ENCODE measurements at regions not wholly inside any gene's neighbourhood (a gene's known extent, or its start where the extent isn't known, plus 50 kb on each side); places are given as distances from the start of the nearest gene placed in this dataset.
A peak's percentile ranks its signal among the peaks of the same experiment; 100 is the strongest.

DNA sequence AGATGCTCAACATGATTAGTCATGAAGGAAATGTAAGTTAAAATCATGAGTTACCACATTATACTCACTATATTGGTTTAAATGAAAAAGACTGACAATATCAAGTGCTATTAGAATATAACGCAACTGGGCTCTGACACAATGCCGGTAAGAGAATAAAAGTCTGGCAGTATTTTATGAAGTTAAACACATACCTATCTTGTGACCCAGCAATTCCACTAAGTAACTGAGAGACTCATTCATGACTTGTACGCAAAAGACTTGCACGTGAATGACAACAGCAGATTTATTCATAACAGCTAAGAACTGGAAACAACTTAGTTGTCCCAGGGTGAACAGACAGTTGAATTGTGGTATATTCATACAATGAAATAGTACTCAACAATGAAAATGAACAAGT, 342.1 kb downstream of the SLC4A3 start:
- Histone ChIP-seq H3K27ac (no peak overlapping the region), H3K4me3 (no peak overlapping the region)

- no peak overlapping the region for H3K27ac ChIP-seq
- H3K4me3 ChIP-seq = no peak overlapping the region
Observed at GRCh38 chr2:219973136-219973535, 345.7 kb downstream of the SLC4A3 start.

DNA sequence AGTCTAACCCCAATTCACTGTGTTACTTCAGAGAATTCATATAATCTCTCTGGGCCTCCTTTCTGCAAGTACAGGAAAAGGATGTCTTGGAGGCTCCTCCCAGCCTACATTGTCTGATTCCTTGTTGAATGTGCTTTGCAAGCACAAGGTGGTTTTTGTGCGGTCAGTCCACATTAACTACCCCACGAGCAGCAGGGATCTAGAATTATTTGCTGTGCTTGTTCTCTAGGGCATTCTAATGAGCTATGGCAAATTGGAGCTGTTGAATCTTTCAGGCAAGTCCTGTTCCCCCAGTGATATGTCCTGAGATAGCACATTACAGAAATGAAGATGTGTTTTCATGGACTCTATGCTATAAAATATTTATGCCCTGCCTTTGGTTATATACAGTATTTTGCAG, 349.4 kb downstream of the SLC4A3 start:
- Histone ChIP-seq H3K27ac (no peak overlapping the region), H3K4me3 (no peak overlapping the region)

DNA sequence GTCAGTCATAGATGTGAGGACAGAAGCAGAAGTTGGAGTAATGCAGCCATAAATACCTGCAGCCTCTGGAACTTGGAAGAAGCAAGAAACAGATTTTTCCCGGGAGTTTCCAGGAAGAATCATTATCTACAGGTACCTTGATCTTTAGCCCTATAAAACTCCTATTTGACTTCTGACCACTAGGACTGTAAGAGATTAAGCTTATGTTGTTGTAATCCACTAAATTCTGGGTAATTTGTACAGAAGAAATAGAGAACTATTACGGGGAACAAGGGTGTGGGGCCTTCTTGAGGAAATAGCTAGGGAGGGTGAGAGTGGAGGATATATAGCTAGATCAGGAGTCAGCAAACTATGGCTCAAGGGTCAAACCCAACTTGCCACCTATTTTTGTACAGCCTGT, 353.2 kb downstream of the SLC4A3 start:
- H3K27ac ChIP-seq = no peak overlapping the region
- no peak overlapping the region for H3K4me3 ChIP-seq

GRCh38 chr2:219983836-219984235, 356.4 kb downstream of the SLC4A3 start:
- no peak overlapping the region for H3K27ac ChIP-seq
- no peak overlapping the region for H3K4me3 ChIP-seq

- no peak overlapping the region for H3K27ac ChIP-seq
- no peak overlapping the region for H3K4me3 ChIP-seq
Observed at GRCh38 chr2:219985017-219985416, 357.6 kb downstream of the SLC4A3 start.

DNA sequence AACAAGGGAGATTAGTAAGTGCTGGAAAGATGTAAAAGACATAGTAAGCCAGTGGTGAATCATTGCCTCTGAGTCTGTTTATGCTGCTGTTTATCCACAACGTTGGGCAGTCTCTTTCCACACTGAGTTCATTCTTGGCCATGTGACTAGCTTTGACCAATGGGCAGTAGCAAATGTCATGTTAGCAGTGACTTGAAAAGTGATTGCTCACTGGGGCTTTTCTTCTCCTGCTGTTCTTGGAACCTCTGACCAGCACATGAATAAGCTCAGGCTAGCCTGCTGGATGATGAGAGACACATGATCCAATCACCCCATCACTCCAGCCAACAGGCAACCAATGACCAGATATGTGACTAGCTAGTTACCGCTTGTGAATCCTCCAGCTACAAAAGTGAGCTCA, 360.4 kb downstream of the SLC4A3 start:
- H3K4me3 ChIP-seq = no peak overlapping the region
- H3K27ac ChIP-seq = no peak overlapping the region

GRCh38 chr2:219989744-219990143, 362.3 kb downstream of the SLC4A3 start:
- no peak overlapping the region for H3K4me3 ChIP-seq
- no peak overlapping the region for H3K27ac ChIP-seq

GRCh38 chr2:219991116-219991515, 363.7 kb downstream of the SLC4A3 start:
- H3K4me3 ChIP-seq = no peak overlapping the region
- H3K27ac ChIP-seq = no peak overlapping the region

- H3K27ac ChIP-seq = no peak overlapping the region
- H3K4me3 ChIP-seq = no peak overlapping the region
Observed at GRCh38 chr2:219995399-219995798, 368.0 kb downstream of the SLC4A3 start.

GRCh38 chr2:219995991-219996765, 368.7 kb downstream of the SLC4A3 start:
- Histone ChIP-seq H3K27ac (peak overlapping the region in 4 of 21 experiments; percentile 9 to 63 (median 50)), H3K4me3 (no peak overlapping the region)

DNA sequence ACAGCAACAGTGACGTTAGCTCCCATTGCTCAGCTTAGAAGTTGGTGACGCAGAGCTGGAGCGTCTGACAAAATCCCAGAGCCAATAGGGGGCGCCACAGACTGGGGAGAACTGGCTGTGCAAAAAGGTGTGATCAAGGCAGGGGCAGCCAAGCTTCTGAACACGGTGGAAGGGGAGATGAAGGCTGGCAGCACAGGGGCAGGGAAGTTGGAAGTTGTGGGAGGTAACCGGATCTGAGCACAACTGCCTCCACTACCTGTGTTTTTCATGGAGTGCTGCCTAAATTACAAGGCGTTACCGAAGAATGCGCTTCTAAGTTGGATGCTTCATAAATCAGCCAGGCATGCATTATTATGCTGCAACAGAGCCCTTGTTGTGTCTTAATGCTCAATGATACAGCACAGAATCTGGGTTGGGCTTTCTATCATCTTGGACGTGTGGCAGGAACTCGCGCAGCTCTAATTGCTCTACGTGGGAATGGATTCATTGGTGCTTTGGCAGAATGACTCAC, 370.0 kb downstream of the SLC4A3 start:
- Histone ChIP-seq H3K4me3 (no peak overlapping the region), H3K27ac (peak overlapping the region in 12 of 21 experiments; percentile 8 to 63 (median 28))

GRCh38 chr2:219998107-219998506, 370.7 kb downstream of the SLC4A3 start:
- peak overlapping the region in 3 of 21 experiments; percentile 30 to 56 (median 43) for H3K27ac ChIP-seq
- no peak overlapping the region for H3K4me3 ChIP-seq

DNA sequence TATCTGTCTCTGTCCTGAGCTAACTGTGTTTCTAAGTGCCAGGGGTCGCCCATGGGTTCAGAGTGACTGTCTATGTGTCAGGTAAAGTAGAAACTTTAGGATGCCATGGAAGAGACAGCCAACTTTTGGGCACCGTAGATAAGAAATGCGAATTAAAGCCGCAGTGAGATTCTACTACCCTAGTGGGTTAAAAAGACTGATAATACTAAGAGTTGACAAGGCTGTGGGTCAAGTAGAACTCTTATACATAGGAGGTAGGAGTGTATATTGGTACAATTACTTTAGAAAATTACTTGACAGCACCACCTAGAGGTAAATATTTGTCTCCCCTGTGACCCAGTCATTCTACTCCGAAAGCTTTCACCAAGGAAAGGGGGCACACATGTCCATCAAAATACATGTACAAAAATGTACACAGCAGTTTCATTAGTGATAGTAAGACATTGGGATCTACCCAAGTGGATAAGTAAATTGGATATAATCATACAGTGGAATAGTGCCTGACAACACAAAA, 371.3 kb downstream of the SLC4A3 start:
- H3K4me3 ChIP-seq = no peak overlapping the region
- H3K27ac ChIP-seq = no peak overlapping the region

- Histone ChIP-seq H3K4me3 (no peak overlapping the region), H3K27ac (no peak overlapping the region)
Observed at GRCh38 chr2:220000080-220000479, 372.6 kb downstream of the SLC4A3 start.

- no peak overlapping the region for H3K4me3 ChIP-seq
- H3K27ac ChIP-seq = no peak overlapping the region
Observed at GRCh38 chr2:220000586-220000985, 373.2 kb downstream of the SLC4A3 start.

DNA sequence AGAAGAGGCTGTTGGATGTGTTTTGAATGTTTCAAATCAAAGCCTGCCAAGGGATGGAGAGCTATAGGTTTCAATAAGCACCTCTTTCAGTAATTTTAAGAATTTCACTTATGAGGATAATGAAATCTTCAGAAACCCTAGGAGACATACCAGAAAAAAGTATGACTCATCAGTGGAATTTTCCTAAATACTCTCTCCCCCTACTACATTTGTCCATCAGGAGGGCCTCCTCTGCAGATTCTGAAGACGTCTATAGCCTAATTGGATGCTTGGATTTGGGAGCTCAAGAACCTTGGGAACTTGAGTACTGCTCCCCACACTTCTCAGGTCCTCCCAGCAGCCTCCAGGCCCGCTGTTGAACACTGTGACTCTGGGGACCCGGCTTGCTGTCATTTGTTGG, 374.3 kb downstream of the SLC4A3 start:
- H3K27ac ChIP-seq = no peak overlapping the region
- no peak overlapping the region for H3K4me3 ChIP-seq

DNA sequence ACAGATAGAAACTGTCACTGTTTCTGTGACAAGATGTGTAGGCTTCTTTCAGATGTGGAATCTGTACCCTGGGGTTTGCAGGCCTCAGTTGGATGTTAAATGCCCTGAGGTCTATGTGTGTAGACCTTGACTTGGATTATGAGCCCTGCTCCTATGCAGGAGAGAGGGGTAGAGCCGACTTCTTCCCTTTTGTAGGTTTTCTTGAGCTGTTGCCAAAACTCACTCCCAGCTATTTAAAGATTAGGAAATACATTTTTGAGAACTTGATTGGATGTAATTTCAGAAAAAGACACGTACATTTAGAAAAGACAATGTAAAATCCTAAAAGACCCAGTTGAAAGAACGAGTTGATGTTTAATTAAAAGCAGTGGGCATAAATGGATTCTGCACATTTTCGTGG, 374.8 kb downstream of the SLC4A3 start:
- H3K27ac ChIP-seq = no peak overlapping the region
- H3K4me3 ChIP-seq = no peak overlapping the region

- H3K27ac ChIP-seq = no peak overlapping the region
Observed at GRCh38 chr2:220002699-220003098, 375.3 kb downstream of the SLC4A3 start.

GRCh38 chr2:220005362-220005761, 377.9 kb downstream of the SLC4A3 start:
- no peak overlapping the region for H3K27ac ChIP-seq
- H3K4me3 ChIP-seq = no peak overlapping the region

More at GRCh38 chr2:220002699-220003098, 375.3 kb downstream of the SLC4A3 start:
- no peak overlapping the region for H3K4me3 ChIP-seq

DNA sequence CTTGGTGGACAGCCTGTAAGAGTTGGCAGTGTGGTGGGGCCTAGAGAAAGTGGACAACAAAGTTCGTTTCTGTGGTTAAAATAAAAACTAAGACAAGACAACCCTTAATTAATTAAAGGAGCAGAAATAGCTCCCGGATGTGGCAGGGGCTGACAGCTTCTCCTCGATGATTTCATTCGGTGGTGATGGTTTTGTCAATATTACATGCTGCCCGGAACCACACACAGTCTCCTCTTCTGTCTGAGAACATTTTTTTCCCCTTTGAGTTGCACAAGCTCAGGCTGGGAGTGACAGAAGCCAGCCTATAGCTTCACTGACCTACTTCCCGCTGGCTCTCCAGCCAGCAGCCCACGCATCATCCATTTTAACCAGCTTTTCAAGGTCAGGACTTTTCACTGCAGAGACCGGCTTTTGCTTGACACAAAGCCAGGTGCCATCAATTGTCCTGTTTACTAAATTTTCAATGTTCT, 378.8 kb downstream of the SLC4A3 start:
- H3K4me3 ChIP-seq = no peak overlapping the region
- no peak overlapping the region for H3K27ac ChIP-seq
